Hematopoietic multipotent progenitor cell treated with erythropoietin and hydrocortisone succinate and interleukin-3 and kit ligand, for 4 days (in vitro differentiated cells): ENCODE measurements at regions not wholly inside any gene's neighbourhood (a gene's known extent, or its start where the extent isn't known, plus 50 kb on each side); places are given as distances from the start of the nearest gene placed in this dataset.
"Not testable (repeated sequence)": the region's sequence is repeated elsewhere in the genome, so short reads cannot be mapped to it uniquely, and the experiment has no call there.

Experiments used
- DNase-seq: peaks from one replicate; pipeline ENCODE4 v3.0.0-alpha.2; 2015

- no peak for DNase-seq
These were observed 58.3 kb upstream of the HECW1 start for GRCh38 chr7:43054052-43054722.

- DNase-seq = no peak
These were observed 55.3 kb upstream of the HECW1 start for GRCh38 chr7:43057141-43057540.

GRCh38 chr7:43058271-43059066, 54.0 kb upstream of the HECW1 start:
- DNase-seq = no peak

- DNase-seq = not testable (repeated sequence)
These were observed 53.3 kb upstream of the HECW1 start for GRCh38 chr7:43059067-43059600.
